GM19328 (cell line): ENCODE measurements at regions not wholly inside any gene's neighbourhood (a gene's known extent, or its start where the extent isn't known, plus 50 kb on each side); places are given as distances from the start of the nearest gene placed in this dataset.

ENCODE experiments used
- ATAC-seq: cut with Tn5 transposase; IDR thresholded peaks from one replicate; pipeline ENCODE4 v1.9.1; 2021; ENCODE audit warnings: mild to moderate bottlenecking, moderate library complexity; ENCODE audit not compliant: unreplicated experiment

DNA sequence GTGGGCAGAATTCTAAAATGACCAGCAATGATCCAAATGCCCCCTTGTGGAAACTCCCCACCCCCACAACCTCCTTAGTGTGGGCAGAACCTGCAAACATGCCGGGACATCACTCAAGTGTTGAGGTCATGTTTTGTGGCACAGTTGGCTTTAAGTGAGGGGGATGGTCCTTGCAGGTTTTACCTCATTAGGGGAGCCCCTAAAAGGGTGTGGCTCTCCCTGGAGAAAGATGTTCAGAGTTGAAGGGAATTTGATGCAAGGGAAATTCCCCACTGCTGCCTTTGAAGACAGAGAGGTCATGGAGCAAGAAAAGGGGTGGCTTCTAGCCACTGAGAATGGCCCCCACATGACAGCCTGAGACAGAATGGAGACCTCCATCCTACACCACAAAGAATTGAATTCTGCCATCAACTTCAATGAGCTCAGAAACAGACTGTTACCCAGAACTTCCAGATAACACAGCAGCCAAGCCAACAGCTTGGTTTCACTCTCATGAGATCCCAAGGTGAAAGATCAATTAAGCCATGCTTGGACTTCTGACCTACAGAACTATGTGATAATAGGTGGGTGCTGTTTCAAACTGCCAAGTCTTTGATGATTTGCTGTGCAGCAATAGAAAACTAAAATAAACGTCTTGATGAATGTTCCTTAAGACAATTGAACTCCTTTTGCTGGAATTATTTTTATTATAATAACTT lies 103.4 kb downstream of the MED10 start:
- ATAC-seq = no peak

DNA sequence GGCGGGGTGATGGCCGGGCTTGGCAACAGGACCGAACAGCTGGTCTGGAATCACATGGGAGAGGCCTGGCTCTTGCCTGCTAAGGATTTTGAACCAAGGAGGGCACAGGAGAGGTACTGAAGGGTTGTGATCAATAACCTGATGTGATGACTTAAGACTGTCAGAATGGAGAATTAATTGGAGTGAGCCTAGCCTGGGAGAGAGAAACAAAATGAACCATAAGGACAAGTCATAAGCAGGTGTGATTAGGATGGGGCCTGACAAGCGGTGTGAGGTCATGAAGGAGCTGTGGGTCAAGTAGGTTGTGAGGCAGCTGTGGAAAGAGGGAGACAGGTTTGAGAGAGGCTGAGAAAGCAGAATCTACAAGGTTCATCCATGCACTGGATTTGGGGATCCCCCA lies 104.6 kb downstream of the MED10 start:
- ATAC-seq = no peak

- peak; percentile 61 for ATAC-seq
Observed at GRCh38 chr5:6273090-6273735, 105.1 kb downstream of the MED10 start.

DNA sequence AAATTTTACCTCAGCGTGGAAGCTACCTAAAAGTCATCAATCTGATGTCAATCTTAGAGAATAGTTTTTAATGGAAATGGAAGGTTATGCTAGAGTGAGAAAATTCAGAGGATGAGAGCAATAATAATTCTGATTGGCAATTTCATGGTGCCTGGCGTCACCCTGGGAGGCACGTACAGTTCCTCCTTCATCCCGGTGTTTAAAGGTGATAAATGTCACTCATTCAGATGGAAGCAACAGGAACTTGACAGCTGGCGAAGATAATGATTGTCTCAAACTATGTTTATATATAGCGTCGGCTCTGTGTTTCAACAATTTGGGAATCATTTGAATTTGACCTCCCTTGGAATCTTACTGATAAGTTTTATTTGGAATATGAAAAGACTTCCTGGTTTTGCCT lies 108.4 kb downstream of the MED10 start:
- no peak for ATAC-seq

- ATAC-seq = no peak
Observed at GRCh38 chr5:6266671-6267197, 111.6 kb downstream of the MED10 start.

- ATAC-seq = no peak
Observed at GRCh38 chr5:6264394-6264793, 114.0 kb downstream of the MED10 start.

GRCh38 chr5:6262651-6263363 lies 115.5 kb downstream of the MED10 start:
- no peak for ATAC-seq

GRCh38 chr5:6261668-6262067 lies 116.7 kb downstream of the MED10 start:
- ATAC-seq = no peak

GRCh38 chr5:6261256-6261655 lies 117.1 kb downstream of the MED10 start:
- ATAC-seq = no peak

DNA sequence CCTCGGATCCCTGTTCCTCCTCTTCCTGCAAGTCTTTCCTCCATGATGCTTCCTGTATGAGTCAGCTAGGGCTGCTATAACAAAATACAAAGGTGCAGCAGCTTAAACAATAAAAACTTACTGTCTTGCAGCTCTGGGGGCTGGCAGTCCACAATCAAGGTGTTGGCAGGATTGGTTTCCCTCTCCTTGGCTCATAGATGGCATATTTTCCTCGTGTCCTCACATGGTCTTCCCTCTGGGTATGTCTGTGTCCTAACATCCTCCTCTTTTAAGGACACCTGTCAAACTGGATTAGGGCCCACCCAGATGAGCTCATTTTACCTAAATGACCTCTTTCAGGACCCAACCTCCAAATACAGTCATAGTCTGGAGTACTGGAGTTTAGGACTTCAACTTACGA lies 117.5 kb downstream of the MED10 start:
- no peak for ATAC-seq

DNA sequence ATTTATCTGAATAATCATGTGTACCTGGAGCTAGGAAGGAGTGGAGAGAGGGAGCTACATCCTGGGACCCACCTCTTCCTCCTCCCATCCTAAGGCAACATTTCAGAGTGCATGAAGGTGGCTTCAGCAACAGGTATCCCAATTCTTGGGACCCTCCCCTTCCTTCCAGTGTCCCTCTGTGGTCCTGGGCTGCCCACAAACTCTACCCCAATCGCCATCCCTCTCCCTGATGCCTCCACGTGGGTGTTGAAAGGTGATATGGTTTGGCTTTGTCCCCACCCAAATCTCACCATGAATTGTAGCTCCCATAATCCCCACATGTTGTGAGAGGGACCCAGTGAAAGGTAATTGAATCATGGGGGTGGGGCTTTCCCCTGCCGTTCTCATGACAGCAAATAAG lies 121.4 kb downstream of the MED10 start:
- ATAC-seq = no peak

DNA sequence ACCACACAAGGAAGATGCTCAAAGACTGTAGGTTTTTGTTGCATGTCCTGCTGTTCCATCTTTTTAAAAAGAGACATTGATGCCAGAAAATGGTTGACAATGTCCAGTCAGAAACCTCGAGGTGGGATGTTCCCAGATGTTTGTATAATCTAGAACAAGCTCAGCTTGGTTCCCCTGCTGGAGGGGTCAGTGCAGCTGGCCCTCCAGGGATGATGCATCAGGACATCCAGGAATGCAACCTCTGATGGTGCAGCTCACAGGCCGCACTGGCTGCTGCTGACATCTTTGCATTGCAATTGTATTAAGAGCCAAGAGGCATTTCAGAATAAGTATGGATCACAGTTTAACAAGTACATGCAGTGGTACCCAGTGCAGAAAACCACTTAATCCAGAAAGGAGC lies 122.4 kb downstream of the MED10 start:
- no peak for ATAC-seq

DNA sequence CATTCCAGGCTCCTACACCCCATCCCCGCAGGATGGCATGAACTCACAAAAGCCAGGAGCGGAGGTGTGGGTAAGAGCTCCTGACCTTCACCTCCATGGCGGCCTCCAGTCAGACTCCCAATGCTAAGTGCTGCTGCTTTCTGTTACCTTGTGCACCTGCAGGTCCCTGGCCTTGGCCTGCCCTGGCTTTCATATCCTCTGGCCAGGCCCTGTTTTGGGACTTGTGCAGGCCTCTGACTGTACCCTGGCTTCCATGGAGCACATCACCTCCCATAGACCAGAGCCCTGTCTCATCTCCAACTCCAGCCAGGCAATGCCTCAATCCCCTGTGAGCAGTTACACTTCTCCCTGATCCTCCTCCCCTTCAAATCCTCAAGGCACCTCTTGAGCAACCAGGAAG lies 124.5 kb downstream of the MED10 start:
- ATAC-seq = no peak

GRCh38 chr5:6253281-6253680 lies 125.1 kb downstream of the MED10 start:
- ATAC-seq = no peak

GRCh38 chr5:6252581-6252980 lies 125.8 kb downstream of the MED10 start:
- ATAC-seq = no peak

GRCh38 chr5:6251565-6252102 lies 126.7 kb downstream of the MED10 start:
- no peak for ATAC-seq

DNA sequence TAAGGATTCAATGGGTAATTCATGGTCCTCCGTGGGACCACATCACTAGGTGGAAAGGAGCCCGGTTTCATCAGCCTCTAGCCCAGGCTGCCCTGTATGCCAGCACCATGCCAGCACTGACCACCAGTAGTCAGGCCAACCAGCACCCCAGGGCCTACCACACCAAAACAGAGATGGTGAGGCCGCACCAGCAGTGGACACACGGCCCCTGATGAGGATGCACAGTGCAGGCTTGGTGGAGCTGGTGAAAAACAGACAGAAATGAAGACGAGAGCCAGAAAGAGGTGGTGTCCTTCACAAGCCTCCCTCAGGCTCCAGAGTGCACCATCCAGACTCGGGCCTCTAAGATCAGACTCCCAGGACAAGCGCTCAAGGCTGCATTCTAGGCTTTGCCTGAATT lies 128.2 kb downstream of the MED10 start:
- no peak for ATAC-seq

DNA sequence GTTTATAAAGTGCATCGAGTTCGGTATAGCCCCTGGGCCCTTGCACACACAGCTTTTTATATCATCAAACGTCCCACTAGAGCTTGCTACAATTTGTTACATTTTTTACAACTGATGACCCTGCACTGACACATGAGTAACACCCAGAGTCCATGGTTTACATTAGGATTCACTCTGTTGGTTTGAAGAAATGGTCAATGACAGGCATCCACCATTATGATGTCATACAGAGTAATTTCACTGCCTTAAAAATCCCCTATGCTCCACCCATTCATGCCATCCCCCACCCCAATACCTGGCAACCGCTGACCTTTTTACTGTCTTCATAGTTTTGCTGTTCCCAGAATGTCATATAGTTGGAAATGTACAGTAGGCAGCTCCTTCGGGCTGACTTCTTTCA lies 130.2 kb downstream of the MED10 start:
- ATAC-seq = no peak

- ATAC-seq = no peak
Observed at GRCh38 chr5:6246820-6247437, 131.4 kb downstream of the MED10 start.

DNA sequence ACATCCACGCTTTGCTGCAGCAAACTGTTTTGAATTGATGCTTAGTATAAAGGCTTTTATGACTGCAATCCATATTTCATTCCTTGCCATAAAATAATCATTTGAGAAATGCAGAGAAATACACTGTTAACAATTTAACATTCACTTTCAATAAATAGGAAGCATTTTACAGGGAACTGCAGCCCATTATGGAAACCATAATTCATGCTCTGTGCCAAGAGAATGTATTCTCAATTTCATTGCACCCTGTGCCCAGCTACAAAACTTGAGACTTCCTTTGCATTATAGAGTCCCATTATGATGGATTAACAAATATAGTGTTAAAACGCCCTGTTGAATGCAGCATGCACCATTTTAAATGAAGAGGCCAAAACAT lies 134.0 kb downstream of the MED10 start:
- ATAC-seq = no peak

- no peak for ATAC-seq
Observed at GRCh38 chr5:6243706-6244338, 134.5 kb downstream of the MED10 start.
